ENCODE measurements at regions not wholly inside any gene's neighbourhood (a gene's known extent, or its start where the extent isn't known, plus 50 kb on each side); places are given as distances from the start of the nearest gene placed in this dataset.

GRCh38 chr15:24764375-24765171 lies 89.0 kb downstream of the NPAP1 start:
- H3K4me1 Mint-ChIP-seq: no peaks in the 10 kb centered on the region
- no peak overlapping the region for H3K27ac Mint-ChIP-seq
- H3K9me3 Mint-ChIP-seq: peaks cover 21% of the 10 kb centered on the region
- TF ChIP-seq CTCF (IDR thresholded peaks at IDR 0.05; ENCODE audit: unreplicated experiment): no peak
- peaks cover 16% of the 10 kb centered on the region for H3K27me3 Mint-ChIP-seq (ENCODE audit: low read depth)
- no peak for DNase-seq (ENCODE audit: low spot score in 2 of 2, unreplicated experiment in 2 of 2)
- H3K4me3 Mint-ChIP-seq: no peak overlapping the region
- H3K36me3 Mint-ChIP-seq: no peaks in the 10 kb centered on the region

- Mint-ChIP-seq H3K4me1 (no peaks in the 10 kb centered on the region), H3K27me3 (ENCODE audit: low read depth) (peaks cover 11% of the 10 kb centered on the region), H3K27ac (no peak overlapping the region), H3K36me3 (no peaks in the 10 kb centered on the region), H3K9me3 (peaks cover 21% of the 10 kb centered on the region), H3K4me3 (no peak overlapping the region)
- TF ChIP-seq CTCF (IDR thresholded peaks at IDR 0.05; ENCODE audit: unreplicated experiment): no peak
- DNase-seq (ENCODE audit: low spot score in 2 of 2, unreplicated experiment in 2 of 2): no peak
Measured at GRCh38 chr15:24766511-24767133, 91.0 kb downstream of the NPAP1 start.

- Mint-ChIP-seq H3K4me3 (peak overlapping the region; percentile 98), H3K36me3 (no peaks in the 10 kb centered on the region), H3K9me3 (peaks cover 26% of the 10 kb centered on the region), H3K4me1 (peaks cover 4% of the 10 kb centered on the region), H3K27me3 (ENCODE audit: low read depth) (peaks cover 32% of the 10 kb centered on the region), H3K27ac (peak overlapping the region; percentile 99)
- no peak for TF ChIP-seq CTCF (IDR thresholded peaks at IDR 0.05; ENCODE audit: unreplicated experiment)
- no peak for DNase-seq (ENCODE audit: low spot score in 2 of 2, unreplicated experiment in 2 of 2)
Measured at GRCh38 chr15:24772266-24772665, 96.7 kb downstream of the NPAP1 start.

- Mint-ChIP-seq H3K36me3 (no peaks in the 10 kb centered on the region), H3K27ac (peak overlapping the region; percentile 99), H3K27me3 (ENCODE audit: low read depth) (peaks cover 36% of the 10 kb centered on the region), H3K4me3 (peak overlapping the region; percentile 98), H3K4me1 (peaks cover 4% of the 10 kb centered on the region), H3K9me3 (peaks cover 28% of the 10 kb centered on the region)
- TF ChIP-seq CTCF (IDR thresholded peaks at IDR 0.05; ENCODE audit: unreplicated experiment): no peak
- DNase-seq (ENCODE audit: low spot score in 2 of 2, unreplicated experiment in 2 of 2): peak; percentile 72 to 82
Measured at GRCh38 chr15:24772686-24773373, 97.3 kb downstream of the NPAP1 start.

GRCh38 chr15:24777307-24777706 lies 101.7 kb downstream of the NPAP1 start:
- peaks cover 36% of the 10 kb centered on the region for H3K27me3 Mint-ChIP-seq (ENCODE audit: low read depth)
- H3K4me3 Mint-ChIP-seq: no peak overlapping the region
- H3K36me3 Mint-ChIP-seq: no peaks in the 10 kb centered on the region
- TF ChIP-seq CTCF (IDR thresholded peaks at IDR 0.05; ENCODE audit: unreplicated experiment): no peak
- no peak overlapping the region for H3K27ac Mint-ChIP-seq
- peaks cover 2% of the 10 kb centered on the region for H3K4me1 Mint-ChIP-seq
- peaks cover 34% of the 10 kb centered on the region for H3K9me3 Mint-ChIP-seq
- DNase-seq (ENCODE audit: low spot score in 2 of 2, unreplicated experiment in 2 of 2): no peak
